ENCODE measurements at regions not wholly inside any gene's neighbourhood (a gene's known extent, or its start where the extent isn't known, plus 50 kb on each side); places are given as distances from the start of the nearest gene placed in this dataset.
A peak's percentile ranks its signal among the peaks of the same experiment; 100 is the strongest.

- DNase-seq (ENCODE audit: low read depth in 2 of 2, low spot score in 1 of 2): no peak
These were observed 119.5 kb downstream of the MTX3 start for GRCh38 chr5:79871364-79872120.

GRCh38 chr5:79868163-79868670, 122.8 kb downstream of the MTX3 start:
- no peak for DNase-seq (ENCODE audit: low read depth in 2 of 2, low spot score in 1 of 2)

- no peak for DNase-seq (ENCODE audit: low read depth in 2 of 2, low spot score in 1 of 2)
These were observed 125.5 kb downstream of the MTX3 start for GRCh38 chr5:79865579-79865978.

- DNase-seq (ENCODE audit: low read depth in 2 of 2, low spot score in 1 of 2): no peak
These were observed 126.7 kb downstream of the MTX3 start for GRCh38 chr5:79864364-79864763.

GRCh38 chr5:79859588-79859987, 131.5 kb downstream of the MTX3 start:
- no peak for DNase-seq (ENCODE audit: low read depth in 2 of 2, low spot score in 1 of 2)

GRCh38 chr5:79858410-79858723, 132.7 kb downstream of the MTX3 start:
- no peak for DNase-seq (ENCODE audit: low read depth in 2 of 2, low spot score in 1 of 2)

GRCh38 chr5:79857714-79858409, 133.2 kb downstream of the MTX3 start:
- peak; percentile 62 to 67 for DNase-seq (ENCODE audit: low read depth in 2 of 2, low spot score in 1 of 2)

GRCh38 chr5:79856456-79857055, 134.5 kb downstream of the MTX3 start:
- no peak for DNase-seq (ENCODE audit: low read depth in 2 of 2, low spot score in 1 of 2)

GRCh38 chr5:79853676-79854418, 137.2 kb downstream of the MTX3 start:
- DNase-seq (ENCODE audit: low read depth in 2 of 2, low spot score in 1 of 2): no peak

GRCh38 chr5:79853028-79853427, 138.0 kb downstream of the MTX3 start:
- DNase-seq (ENCODE audit: low read depth in 2 of 2, low spot score in 1 of 2): no peak

- no peak for DNase-seq (ENCODE audit: low read depth in 2 of 2, low spot score in 1 of 2)
These were observed 139.6 kb downstream of the MTX3 start for GRCh38 chr5:79851391-79851863.

- no peak for DNase-seq (ENCODE audit: low read depth in 2 of 2, low spot score in 1 of 2)
These were observed 140.1 kb downstream of the MTX3 start for GRCh38 chr5:79850941-79851340.

GRCh38 chr5:79850316-79850822, 140.7 kb downstream of the MTX3 start:
- no peak for DNase-seq (ENCODE audit: low read depth in 2 of 2, low spot score in 1 of 2)

- no peak for DNase-seq (ENCODE audit: low read depth in 2 of 2, low spot score in 1 of 2)
These were observed 141.4 kb downstream of the MTX3 start for GRCh38 chr5:79849486-79850315.
